ENCODE measurements at regions not wholly inside any gene's neighbourhood (a gene's known extent, or its start where the extent isn't known, plus 50 kb on each side); places are given as distances from the start of the nearest gene placed in this dataset.

- no peaks in the 10 kb centered on the region for H3K4me1 ChIP-seq (ENCODE audit: control insufficient read depth in 4 of 4, insufficient read depth in 4 of 4, low read length in 3 of 4)
- H3K4me3 ChIP-seq (ENCODE audit: low read depth in 1 of 3, low read length in 3 of 3): no peak overlapping the region
- H3K36me3 ChIP-seq (ENCODE audit: control insufficient read depth in 4 of 4, insufficient read depth in 3 of 4, low read depth in 1 of 4, low read length in 3 of 4): no peaks in the 10 kb centered on the region
- no peak for DNase-seq (ENCODE audit: low spot score)
- H3K27me3 ChIP-seq (ENCODE audit: control insufficient read depth in 4 of 4, insufficient read depth in 4 of 4, low read length in 3 of 4): no peaks in the 10 kb centered on the region
- H3K9ac ChIP-seq (ENCODE audit: low read depth in 1 of 2, low read length in 2 of 2): no peak overlapping the region
- 71% methylated on average over 4 of the region's 4 CpGs for WGBS
- no peaks in the 10 kb centered on the region for H3K9me3 ChIP-seq (ENCODE audit: control insufficient read depth in 4 of 4, low read length in 3 of 4)
- TF ChIP-seq REST (IDR thresholded peaks at IDR 0.05): no peak
- TF ChIP-seq FOXA2 (IDR thresholded peaks at IDR 0.05): no peak
- no peak for TF ChIP-seq ATF3 (IDR thresholded peaks at IDR 0.05)
- no peak for TF ChIP-seq FOXA1 (IDR thresholded peaks at IDR 0.05)
- TF ChIP-seq RXRA (IDR thresholded peaks at IDR 0.05): no peak
- TF ChIP-seq TAF1 (conservative IDR thresholded peaks at IDR 0.05): no peak
- TF ChIP-seq ZBTB33 (IDR thresholded peaks at IDR 0.05): no peak
- no peak for TF ChIP-seq RAD21 (IDR thresholded peaks at IDR 0.05)
- no peak for TF ChIP-seq NR2F2 (IDR thresholded peaks at IDR 0.05)
- TF ChIP-seq SP1 (IDR thresholded peaks at IDR 0.05): no peak
- TF ChIP-seq CTCF (IDR thresholded peaks at IDR 0.05; ENCODE audit: low read depth, low read length, missing input control): no peak
- H3K27ac ChIP-seq (ENCODE audit: low read depth in 1 of 2, low read length in 2 of 2): no peak overlapping the region
These were observed 2016.1 kb upstream of the PIK3C3 start for GRCh38 chr18:39938676-39939608.

GRCh38 chr18:39935598-39935997 is 2019.4 kb upstream of the PIK3C3 start:
- 45% methylated on average over 2 of the region's 2 CpGs for WGBS
- Histone ChIP-seq H3K4me3 (ENCODE audit: low read depth in 1 of 3, low read length in 3 of 3) (no peak overlapping the region), H3K27me3 (ENCODE audit: control insufficient read depth in 4 of 4, insufficient read depth in 4 of 4, low read length in 3 of 4) (no peaks in the 10 kb centered on the region), H3K9me3 (ENCODE audit: control insufficient read depth in 4 of 4, low read length in 3 of 4) (no peaks in the 10 kb centered on the region), H3K9ac (ENCODE audit: low read depth in 1 of 2, low read length in 2 of 2) (no peak overlapping the region), H3K27ac (ENCODE audit: low read depth in 1 of 2, low read length in 2 of 2) (no peak overlapping the region), H3K4me1 (ENCODE audit: control insufficient read depth in 4 of 4, insufficient read depth in 4 of 4, low read length in 3 of 4) (no peaks in the 10 kb centered on the region), H3K36me3 (ENCODE audit: control insufficient read depth in 4 of 4, insufficient read depth in 3 of 4, low read depth in 1 of 4, low read length in 3 of 4) (no peaks in the 10 kb centered on the region)
- no peak for DNase-seq (ENCODE audit: low spot score)
- TF ChIP-seq FOXA1 (IDR thresholded peaks at IDR 0.05) (no peak), CTCF (IDR thresholded peaks at IDR 0.05; ENCODE audit: low read depth, low read length, missing input control) (no peak), EGR1 (IDR thresholded peaks at IDR 0.05; ENCODE audit: low read depth in 2 of 2) (no peak), ZBTB33 (IDR thresholded peaks at IDR 0.05) (no peak), JUND (IDR thresholded peaks at IDR 0.05) (no peak), RXRA (IDR thresholded peaks at IDR 0.05) (no peak), HNF4G (IDR thresholded peaks at IDR 0.05) (no peak), REST (IDR thresholded peaks at IDR 0.05) (no peak), SP1 (IDR thresholded peaks at IDR 0.05) (no peak)

Data from liver (tissue), 8 donors.